ENCODE measurements at regions not wholly inside any gene's neighbourhood (a gene's known extent, or its start where the extent isn't known, plus 50 kb on each side); places are given as distances from the start of the nearest gene placed in this dataset.

GRCh38 chr5:97525780-97526179 lies 342.7 kb upstream of the RIOK2 start:
- no peaks in the 10 kb centered on the region for H3K4me1 ChIP-seq (ENCODE audit: insufficient read depth, low read length)
- Mint-ChIP-seq H3K9me3 (no peaks in the 10 kb centered on the region), H3K27me3 (peaks cover 4% of the 10 kb centered on the region), H3K4me1 (ENCODE audit: low read depth) (no peaks in the 10 kb centered on the region), H3K27ac (no peak overlapping the region), H3K4me3 (no peak overlapping the region), H3K36me3 (ENCODE audit: low read depth) (no peaks in the 10 kb centered on the region)
- H3K4me3 ChIP-seq (ENCODE audit: low read length) = no peak overlapping the region
- peak in 1 of 14 experiments; percentile 6 for DNase-seq
- TF ChIP-seq CTCF (IDR thresholded peaks at IDR 0.05) = no peak
- H3K36me3 ChIP-seq (ENCODE audit: insufficient read depth, low read length) = no peaks in the 10 kb centered on the region
- no peaks in the 10 kb centered on the region for H3K9me3 ChIP-seq (ENCODE audit: control insufficient read depth in 1 of 2, insufficient read depth in 1 of 2, low read length in 2 of 2)
- no peaks in the 10 kb centered on the region for H3K27me3 ChIP-seq (ENCODE audit: control insufficient read depth in 1 of 2, insufficient read depth in 2 of 2, low read length in 2 of 2)
- ChIA-PET POLR2A (no interaction called here), CTCF (no interaction called here)
- no peak for ATAC-seq (ENCODE audit: poor library complexity)
- no peak overlapping the region for H3K27ac ChIP-seq (ENCODE audit: low read depth in 1 of 2, low read length in 2 of 2)
- intact Hi-C loops (cut with DNase I, micrococcal nuclease) = no loop called here

- Histone ChIP-seq H3K27ac (ENCODE audit: low read depth in 1 of 2, low read length in 2 of 2) (no peak overlapping the region), H3K27me3 (ENCODE audit: control insufficient read depth in 1 of 2, insufficient read depth in 2 of 2, low read length in 2 of 2) (no peaks in the 10 kb centered on the region), H3K4me1 (ENCODE audit: insufficient read depth, low read length) (no peaks in the 10 kb centered on the region), H3K4me3 (ENCODE audit: low read length) (no peak overlapping the region), H3K9me3 (ENCODE audit: control insufficient read depth in 1 of 2, insufficient read depth in 1 of 2, low read length in 2 of 2) (no peaks in the 10 kb centered on the region), H3K36me3 (ENCODE audit: insufficient read depth, low read length) (no peaks in the 10 kb centered on the region)
- no peak for TF ChIP-seq CTCF (IDR thresholded peaks at IDR 0.05)
- H3K36me3 Mint-ChIP-seq (ENCODE audit: low read depth) = no peaks in the 10 kb centered on the region
- H3K27ac Mint-ChIP-seq = no peak overlapping the region
- ChIA-PET CTCF (no interaction called here), POLR2A (no interaction called here)
- no peak overlapping the region for H3K4me3 Mint-ChIP-seq
- peaks cover 4% of the 10 kb centered on the region for H3K27me3 Mint-ChIP-seq
- ATAC-seq (ENCODE audit: poor library complexity) = no peak
- intact Hi-C loops (cut with DNase I, micrococcal nuclease) = no loop called here
- H3K9me3 Mint-ChIP-seq = no peaks in the 10 kb centered on the region
- H3K4me1 Mint-ChIP-seq (ENCODE audit: low read depth) = no peaks in the 10 kb centered on the region
- no peak for DNase-seq
Observed at GRCh38 chr5:97528941-97529340, 345.9 kb upstream of the RIOK2 start.

GRCh38 chr5:97529354-97529985 lies 346.4 kb upstream of the RIOK2 start:
- Histone ChIP-seq H3K9me3 (ENCODE audit: control insufficient read depth in 1 of 2, insufficient read depth in 1 of 2, low read length in 2 of 2) (no peaks in the 10 kb centered on the region), H3K4me3 (ENCODE audit: low read length) (no peak overlapping the region), H3K36me3 (ENCODE audit: insufficient read depth, low read length) (no peaks in the 10 kb centered on the region), H3K27me3 (ENCODE audit: control insufficient read depth in 1 of 2, insufficient read depth in 2 of 2, low read length in 2 of 2) (no peaks in the 10 kb centered on the region), H3K27ac (ENCODE audit: low read depth in 1 of 2, low read length in 2 of 2) (no peak overlapping the region), H3K4me1 (ENCODE audit: insufficient read depth, low read length) (no peaks in the 10 kb centered on the region)
- CTCF ChIA-PET = no interaction called here
- intact Hi-C loops (cut with DNase I, micrococcal nuclease) = no loop called here
- Mint-ChIP-seq H3K4me1 (ENCODE audit: low read depth) (no peaks in the 10 kb centered on the region), H3K4me3 (no peak overlapping the region), H3K36me3 (ENCODE audit: low read depth) (no peaks in the 10 kb centered on the region), H3K9me3 (no peaks in the 10 kb centered on the region), H3K27me3 (peaks cover 4% of the 10 kb centered on the region), H3K27ac (no peak overlapping the region)
- DNase-seq (no peak), ATAC-seq (ENCODE audit: poor library complexity) (no peak)
- POLR2A ChIA-PET = no interaction called here
- no peak for TF ChIP-seq CTCF (IDR thresholded peaks at IDR 0.05)
